ENCODE measurements at regions not wholly inside any gene's neighbourhood (a gene's known extent, or its start where the extent isn't known, plus 50 kb on each side); places are given as distances from the start of the nearest gene placed in this dataset.
"Not testable (repeated sequence)": the region's sequence is repeated elsewhere in the genome, so short reads cannot be mapped to it uniquely, and the experiment has no call there.

DNA sequence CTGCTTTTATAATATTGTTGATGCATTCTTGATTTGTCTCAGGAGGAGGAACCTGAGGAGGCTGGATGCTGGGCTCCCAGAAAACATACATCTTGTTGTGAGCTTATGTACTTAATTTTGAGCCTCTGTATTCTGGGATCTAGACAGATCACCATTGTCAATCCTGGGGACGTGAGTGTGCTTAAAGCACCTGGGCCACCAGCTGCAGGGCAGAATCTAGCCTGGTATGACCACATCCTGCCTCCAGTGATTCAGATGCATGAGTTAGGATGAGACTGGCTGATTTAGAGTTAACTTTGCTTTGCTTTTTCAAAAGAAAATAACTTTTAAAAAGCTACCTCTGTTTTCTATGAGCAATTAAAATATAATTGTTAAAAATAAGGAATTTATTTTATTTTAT lies 278.0 kb downstream of the ZFY start:
- not testable (repeated sequence) for H3K27me3 ChIP-seq; DNase-seq; H3K9me3 ChIP-seq (replicated peaks); H3K27ac ChIP-seq; H3K36me3 ChIP-seq; H3K4me1 ChIP-seq; H3K4me3 ChIP-seq

DNA sequence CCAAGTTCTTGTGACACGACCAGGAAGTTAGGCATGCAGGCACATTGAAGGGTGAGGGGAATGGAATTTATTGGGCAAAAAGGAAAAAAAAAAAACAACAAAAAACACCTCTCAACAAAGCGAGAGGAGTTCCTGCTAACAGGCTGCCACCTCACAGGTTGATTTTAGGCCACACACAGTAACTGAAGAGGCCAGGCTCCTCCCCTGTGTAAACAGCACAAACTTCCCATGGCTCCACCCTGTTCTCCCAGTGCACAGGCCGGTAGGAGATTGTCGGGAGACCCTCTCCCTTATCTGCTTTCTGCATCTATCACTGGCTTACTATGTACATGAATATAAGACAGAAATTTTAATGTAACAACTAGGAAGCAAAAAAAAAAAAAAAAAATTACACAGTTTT lies 283.0 kb downstream of the ZFY start:
- not testable (repeated sequence) for H3K4me3 ChIP-seq; DNase-seq; H3K36me3 ChIP-seq; H3K9me3 ChIP-seq (replicated peaks); H3K27ac ChIP-seq; H3K27me3 ChIP-seq; H3K4me1 ChIP-seq

DNA sequence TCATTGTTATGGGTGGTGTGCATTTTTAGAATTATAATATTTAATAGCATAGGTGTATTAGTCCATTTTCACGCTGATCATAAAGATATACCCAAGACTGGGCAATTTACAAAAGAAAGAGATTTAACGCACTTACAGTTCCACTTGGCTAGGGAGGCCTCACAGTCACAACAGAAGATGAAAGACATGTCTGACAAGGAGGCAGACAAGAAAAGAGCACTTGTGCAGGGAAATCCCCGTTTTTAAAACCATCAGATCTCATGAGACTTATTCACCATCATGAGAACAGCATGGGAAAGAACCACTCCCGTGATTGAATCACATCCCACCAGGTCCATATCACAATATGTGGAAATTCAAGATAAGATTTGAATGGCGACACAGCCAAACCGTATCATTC lies 283.4 kb downstream of the ZFY start:
- not testable (repeated sequence) for H3K27ac ChIP-seq; H3K36me3 ChIP-seq; H3K9me3 ChIP-seq (replicated peaks); H3K4me3 ChIP-seq; DNase-seq; H3K27me3 ChIP-seq; H3K4me1 ChIP-seq

DNA sequence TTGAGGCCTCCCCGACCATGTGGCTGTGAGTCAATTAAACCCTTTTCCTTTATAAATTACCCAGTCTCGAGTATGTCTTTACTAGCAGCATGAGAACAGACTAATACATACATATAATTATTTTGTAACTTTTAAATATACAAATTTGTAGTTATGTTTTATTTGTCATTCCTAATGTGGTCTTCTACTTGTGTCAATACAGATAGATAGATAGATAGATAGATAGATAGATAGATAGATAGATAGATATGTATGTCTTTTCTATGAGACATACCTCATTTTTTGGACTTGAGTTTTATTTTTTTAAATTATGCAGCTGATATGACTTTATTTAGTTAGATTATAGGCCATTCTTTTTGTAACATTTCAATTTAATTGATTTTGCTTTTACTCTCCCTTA lies 316.0 kb upstream of the TGIF2LY start:
- H3K9me3 ChIP-seq (replicated peaks); H3K27ac ChIP-seq; H3K27me3 ChIP-seq; H3K4me1 ChIP-seq; H3K4me3 ChIP-seq; DNase-seq; H3K36me3 ChIP-seq: not testable (repeated sequence)

DNA sequence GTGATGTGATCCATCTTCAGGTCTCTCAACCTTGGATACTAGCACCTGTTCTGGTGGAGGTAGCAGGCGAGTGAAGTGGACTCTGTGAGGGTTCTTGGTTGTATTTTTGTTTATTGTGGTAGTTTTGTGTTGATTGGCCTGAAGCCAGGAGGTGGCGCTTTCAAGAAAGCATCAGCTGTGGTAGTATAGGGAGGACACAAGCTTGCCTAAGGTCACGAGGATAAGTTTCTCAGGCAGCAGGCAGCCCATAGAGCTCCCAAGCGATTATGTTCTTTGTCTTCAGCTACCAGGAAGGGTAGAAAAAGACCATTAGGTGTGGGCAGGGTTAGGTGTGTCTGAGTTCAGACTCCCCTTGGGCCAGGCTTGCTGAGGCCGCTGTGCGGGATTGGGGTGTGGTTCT lies 290.8 kb upstream of the TGIF2LY start:
- H3K4me3 ChIP-seq, H3K27me3 ChIP-seq, DNase-seq: not testable (repeated sequence)

DNA sequence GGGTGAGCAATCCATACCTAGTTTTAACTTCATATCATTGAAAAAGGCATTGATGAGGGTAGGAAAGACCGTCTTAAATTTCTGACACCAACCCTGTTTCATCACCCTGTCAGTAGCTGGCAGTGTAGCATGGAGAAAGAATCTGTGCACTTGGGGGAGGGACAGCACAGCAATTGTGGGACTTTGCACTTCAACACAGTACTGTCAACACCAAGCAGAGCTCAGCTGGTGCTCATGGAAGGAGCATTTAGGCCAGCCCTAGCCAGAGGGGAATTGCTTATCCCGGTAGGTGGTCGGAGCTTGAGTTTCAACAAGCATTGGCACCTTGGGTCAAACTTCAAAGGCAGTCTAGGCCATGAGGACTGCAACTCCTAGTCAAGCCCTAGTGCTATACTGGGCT lies 281.6 kb upstream of the TGIF2LY start:
- not testable (repeated sequence) for H3K36me3 ChIP-seq; H3K27ac ChIP-seq; DNase-seq; H3K27me3 ChIP-seq; H3K4me1 ChIP-seq; H3K4me3 ChIP-seq; H3K9me3 ChIP-seq (replicated peaks)

More for the DNA sequence above, 290.8 kb upstream of the TGIF2LY start:
- H3K36me3 ChIP-seq; H3K27ac ChIP-seq; H3K4me1 ChIP-seq; H3K9me3 ChIP-seq (replicated peaks): not testable (repeated sequence)

DNA sequence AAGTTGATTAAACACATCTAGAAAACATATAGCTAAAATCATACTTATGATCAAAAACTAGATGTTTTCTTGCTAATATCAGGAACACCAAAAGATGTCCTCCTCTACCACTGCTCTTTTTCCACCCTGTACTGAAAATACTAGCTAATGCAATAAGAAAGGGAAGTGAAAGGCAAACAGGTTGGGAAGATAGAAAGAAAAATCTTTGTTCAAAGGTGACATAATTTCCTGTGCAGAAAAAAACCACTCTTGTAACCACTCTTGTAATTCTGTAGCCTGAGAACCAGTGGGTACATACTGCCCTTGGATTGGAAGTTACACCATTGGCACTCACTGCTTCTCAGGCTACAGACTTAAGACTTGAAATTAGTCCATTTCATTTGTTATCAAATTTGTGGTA lies 258.9 kb upstream of the TGIF2LY start:
- not testable (repeated sequence) for H3K4me1 ChIP-seq; H3K27me3 ChIP-seq; DNase-seq; H3K36me3 ChIP-seq; H3K27ac ChIP-seq; H3K9me3 ChIP-seq (replicated peaks); H3K4me3 ChIP-seq

DNA sequence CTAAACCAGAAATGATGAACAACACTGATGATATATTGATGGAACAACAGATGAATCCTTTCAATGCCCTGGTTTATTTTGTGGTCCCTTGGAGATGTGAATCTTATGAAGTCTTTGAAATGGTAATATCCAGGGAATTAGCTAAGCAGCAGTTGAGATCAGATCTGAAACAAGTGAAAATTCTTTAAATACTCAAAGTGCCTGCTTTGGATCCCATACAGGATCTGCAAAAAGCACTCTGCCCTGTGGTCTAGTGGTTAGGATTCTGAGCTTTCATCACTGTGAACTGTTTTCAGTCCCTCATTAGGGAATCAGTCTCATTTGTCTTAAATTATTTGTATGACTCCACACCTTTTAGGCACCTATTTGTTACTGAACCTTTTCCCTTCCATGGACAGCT lies 211.3 kb upstream of the TGIF2LY start:
- H3K27ac ChIP-seq; H3K36me3 ChIP-seq; DNase-seq; H3K4me1 ChIP-seq; H3K27me3 ChIP-seq; H3K9me3 ChIP-seq (replicated peaks); H3K4me3 ChIP-seq: not testable (repeated sequence)

DNA sequence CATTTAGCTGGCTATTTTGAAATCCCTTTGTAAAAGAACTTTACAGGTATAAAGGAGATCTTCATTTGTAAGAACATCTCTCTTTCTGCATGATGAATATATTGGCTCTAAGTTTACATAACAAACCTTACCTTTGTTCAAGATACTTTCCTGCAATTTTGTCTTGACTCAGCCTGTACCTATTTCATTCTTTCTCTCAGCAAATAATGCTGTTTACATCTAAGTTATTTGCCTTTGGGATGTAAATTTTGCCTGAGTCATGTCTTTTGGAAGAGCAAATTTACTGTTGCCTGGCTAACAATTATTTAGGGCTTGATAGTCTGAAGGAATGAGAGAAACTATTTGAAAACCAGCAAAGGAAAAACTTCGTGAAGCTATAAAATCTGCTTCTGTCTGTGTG lies 210.4 kb upstream of the TGIF2LY start:
- not testable (repeated sequence) for H3K4me1 ChIP-seq; H3K27me3 ChIP-seq; H3K4me3 ChIP-seq; H3K36me3 ChIP-seq; H3K27ac ChIP-seq; DNase-seq; H3K9me3 ChIP-seq (replicated peaks)

DNA sequence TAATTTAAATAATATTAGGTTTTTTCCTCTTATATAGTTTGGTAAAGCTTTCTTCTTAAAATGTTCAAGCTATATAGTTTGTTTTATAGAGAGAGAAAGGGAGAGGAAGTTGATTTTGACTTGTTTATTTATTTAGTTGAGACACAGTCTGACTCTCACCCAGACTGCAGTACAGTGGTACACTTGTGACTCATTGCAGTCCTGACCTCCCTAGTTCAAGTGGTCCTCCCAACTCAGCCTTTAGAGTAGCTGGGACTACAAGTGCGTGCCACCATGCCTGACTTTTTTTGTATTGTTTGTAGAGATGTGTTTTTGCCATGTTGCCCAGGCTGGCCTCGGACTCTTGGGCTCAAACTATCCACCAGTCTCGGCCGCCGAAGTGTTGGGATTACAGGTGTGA lies 187.4 kb upstream of the TGIF2LY start:
- DNase-seq, H3K4me3 ChIP-seq, H3K4me1 ChIP-seq: not testable (repeated sequence)

DNA sequence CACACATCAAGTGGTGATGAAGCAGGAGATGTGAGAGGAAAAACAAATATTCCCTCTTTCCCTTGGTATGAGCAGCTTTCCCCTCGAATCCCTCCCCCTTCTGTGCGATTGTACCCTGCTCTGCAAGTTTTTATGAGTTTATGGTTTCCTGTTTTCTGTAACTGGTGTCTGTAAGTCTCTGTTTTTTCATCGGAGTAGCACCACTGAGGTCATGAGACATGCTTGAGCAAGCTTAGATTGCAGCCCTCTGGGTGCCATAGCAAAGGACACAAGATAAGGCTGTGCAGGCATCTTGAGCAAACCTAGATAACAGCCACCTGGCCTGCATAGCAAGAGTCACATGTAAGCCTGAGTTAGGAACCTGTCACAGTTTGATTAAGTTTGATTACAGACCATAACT lies 174.6 kb upstream of the TGIF2LY start:
- H3K9me3 ChIP-seq (replicated peaks); H3K4me1 ChIP-seq; DNase-seq; H3K36me3 ChIP-seq; H3K27ac ChIP-seq; H3K4me3 ChIP-seq; H3K27me3 ChIP-seq: not testable (repeated sequence)

More for the DNA sequence above, 187.4 kb upstream of the TGIF2LY start:
- not testable (repeated sequence) for H3K9me3 ChIP-seq (replicated peaks); H3K27me3 ChIP-seq; H3K27ac ChIP-seq; H3K36me3 ChIP-seq

DNA sequence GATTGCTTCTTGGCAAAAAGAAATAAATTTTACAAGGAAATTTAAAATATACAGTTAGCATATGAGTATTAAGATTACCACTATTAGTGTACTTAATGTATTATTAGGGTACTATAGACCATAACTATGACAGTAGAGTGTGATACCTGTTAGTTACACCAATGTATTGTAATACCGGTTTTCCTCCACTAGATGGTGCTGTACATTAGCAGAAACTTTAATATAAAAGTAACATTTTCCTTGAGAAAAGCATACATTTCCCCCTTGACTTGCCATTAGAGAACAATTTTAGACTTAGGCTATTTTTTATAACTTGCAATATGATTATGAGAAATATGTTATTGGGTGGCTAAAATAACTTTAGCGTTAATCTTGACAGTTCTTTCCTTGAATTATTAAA lies 173.3 kb upstream of the TGIF2LY start:
- peak in 1 of 2 experiments; percentile 6 for DNase-seq
- H3K36me3 ChIP-seq = not testable (repeated sequence)

DNA sequence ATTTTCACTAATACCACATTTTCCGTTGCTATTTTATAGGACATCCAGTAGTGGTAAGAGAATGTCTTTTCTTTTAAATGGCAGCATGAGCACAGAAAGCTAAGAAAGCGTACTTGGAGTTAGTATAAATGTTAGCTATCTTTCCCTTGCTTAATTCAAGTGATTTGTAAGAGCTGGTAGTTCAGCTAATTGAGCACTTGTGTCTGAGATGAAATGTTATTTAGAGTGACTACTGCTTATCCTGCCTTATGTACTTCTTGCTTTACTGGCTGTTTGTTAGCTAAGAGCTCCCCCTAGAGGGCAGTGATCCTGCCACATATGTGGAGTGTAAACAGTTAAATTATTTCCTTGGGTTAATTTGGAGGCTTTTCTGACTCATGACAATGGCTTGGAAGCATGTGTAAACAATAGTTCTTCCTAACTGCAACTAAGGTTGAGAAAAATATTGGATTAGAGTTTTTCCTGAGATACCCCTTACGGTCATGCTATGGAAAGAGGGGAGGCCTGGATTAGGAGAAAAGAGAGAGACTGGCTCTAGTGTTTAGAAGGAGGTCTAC lies 171.9 kb upstream of the TGIF2LY start:
- not testable (repeated sequence) for H3K9me3 ChIP-seq (replicated peaks); H3K4me3 ChIP-seq; H3K27me3 ChIP-seq

More for the DNA sequence above, 173.3 kb upstream of the TGIF2LY start:
- H3K27me3 ChIP-seq; H3K4me3 ChIP-seq; H3K4me1 ChIP-seq; H3K27ac ChIP-seq; H3K9me3 ChIP-seq (replicated peaks): not testable (repeated sequence)

DNA sequence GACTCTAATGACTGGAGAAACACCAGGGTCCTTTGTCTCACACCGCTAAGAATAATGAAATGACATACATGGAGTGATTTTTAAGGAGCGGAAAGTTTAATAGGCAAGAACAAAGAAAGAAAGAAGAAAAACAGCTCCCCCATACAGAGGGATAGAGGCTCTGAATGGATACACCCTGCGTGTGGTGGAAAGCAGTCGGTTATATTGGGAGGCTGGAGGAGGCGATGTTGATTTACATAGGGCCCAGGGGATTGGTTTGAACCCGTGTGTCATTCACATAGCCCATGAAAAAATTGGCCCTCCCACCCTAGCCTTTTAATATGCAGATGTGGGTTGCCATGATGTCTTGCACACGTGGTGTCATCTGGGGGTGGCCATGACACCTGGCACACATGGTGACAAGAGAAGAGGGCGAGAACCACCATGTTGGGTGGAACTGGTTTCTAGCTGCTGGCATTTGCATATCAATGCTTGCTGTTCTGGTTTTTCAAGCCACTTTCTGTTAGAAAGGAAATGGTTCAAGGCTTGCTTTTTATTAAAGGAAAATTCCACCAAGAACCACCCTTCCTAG lies 168.5 kb upstream of the TGIF2LY start:
- H3K4me3 ChIP-seq; H3K9me3 ChIP-seq (replicated peaks); H3K27me3 ChIP-seq; DNase-seq; H3K27ac ChIP-seq; H3K4me1 ChIP-seq; H3K36me3 ChIP-seq: not testable (repeated sequence)

More for the DNA sequence above, 171.9 kb upstream of the TGIF2LY start:
- H3K27ac ChIP-seq, H3K36me3 ChIP-seq, DNase-seq, H3K4me1 ChIP-seq: not testable (repeated sequence)
